GM12874 (cell line): ENCODE measurements at regions not wholly inside any gene's neighbourhood (a gene's known extent, or its start where the extent isn't known, plus 50 kb on each side); places are given as distances from the start of the nearest gene placed in this dataset.

ENCODE experiments used
- TF ChIP-seq, protein P1 (sequence below): IDR thresholded peaks from 2 replicates; pipeline ENCODE4 v1.5.1; 2011; ENCODE audit warnings: low read depth, mild to moderate bottlenecking, control low read depth, low read length, moderate library complexity; ENCODE audit not compliant: insufficient read depth

DNA sequence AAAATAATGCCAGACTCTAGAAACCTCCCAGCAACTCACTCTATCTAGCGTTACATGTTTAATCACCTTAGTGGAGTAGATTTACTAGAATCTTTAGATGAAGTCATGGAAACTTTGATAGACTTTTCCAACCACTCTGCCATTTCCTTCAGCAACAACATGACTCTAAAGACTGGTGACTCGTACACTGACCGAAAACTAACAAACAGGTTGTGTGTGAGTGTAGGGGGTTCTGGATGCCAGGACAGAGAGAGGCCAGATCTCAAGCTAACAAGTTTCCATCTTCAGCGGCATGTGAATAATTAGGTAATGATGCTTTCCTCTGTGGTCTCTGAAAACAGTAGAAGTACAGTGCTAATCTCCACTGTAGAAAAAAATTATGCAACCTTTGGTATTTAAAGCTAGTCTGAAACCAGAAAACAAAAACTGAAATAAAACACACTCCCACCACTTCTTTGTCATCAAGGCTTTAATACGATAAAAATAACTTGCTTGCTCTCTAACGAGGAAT is 286.4 kb downstream of the PRDM5 start:
- TF ChIP-seq, protein P1, sequence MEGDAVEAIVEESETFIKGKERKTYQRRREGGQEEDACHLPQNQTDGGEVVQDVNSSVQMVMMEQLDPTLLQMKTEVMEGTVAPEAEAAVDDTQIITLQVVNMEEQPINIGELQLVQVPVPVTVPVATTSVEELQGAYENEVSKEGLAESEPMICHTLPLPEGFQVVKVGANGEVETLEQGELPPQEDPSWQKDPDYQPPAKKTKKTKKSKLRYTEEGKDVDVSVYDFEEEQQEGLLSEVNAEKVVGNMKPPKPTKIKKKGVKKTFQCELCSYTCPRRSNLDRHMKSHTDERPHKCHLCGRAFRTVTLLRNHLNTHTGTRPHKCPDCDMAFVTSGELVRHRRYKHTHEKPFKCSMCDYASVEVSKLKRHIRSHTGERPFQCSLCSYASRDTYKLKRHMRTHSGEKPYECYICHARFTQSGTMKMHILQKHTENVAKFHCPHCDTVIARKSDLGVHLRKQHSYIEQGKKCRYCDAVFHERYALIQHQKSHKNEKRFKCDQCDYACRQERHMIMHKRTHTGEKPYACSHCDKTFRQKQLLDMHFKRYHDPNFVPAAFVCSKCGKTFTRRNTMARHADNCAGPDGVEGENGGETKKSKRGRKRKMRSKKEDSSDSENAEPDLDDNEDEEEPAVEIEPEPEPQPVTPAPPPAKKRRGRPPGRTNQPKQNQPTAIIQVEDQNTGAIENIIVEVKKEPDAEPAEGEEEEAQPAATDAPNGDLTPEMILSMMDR, result no peak

DNA sequence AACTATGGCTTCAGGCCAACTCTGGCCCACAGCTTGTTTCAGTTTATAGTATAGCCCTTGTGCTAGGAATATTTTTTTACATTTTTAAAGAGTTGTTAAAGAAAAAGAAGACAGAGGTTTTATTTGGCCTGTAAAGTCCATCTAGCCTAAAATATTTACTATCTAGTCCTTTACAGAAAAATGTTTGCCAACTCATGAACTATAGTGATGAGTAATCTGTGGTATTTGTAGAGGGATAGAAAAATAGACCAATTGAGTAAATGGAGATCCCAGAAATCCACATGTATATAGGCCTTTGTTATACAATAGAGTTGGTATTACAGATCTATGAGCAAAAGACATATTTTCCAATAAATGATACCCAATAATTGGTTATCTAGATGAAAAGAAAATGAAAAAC is 288.7 kb downstream of the PRDM5 start:
- TF ChIP-seq, protein P1, result no peak

DNA sequence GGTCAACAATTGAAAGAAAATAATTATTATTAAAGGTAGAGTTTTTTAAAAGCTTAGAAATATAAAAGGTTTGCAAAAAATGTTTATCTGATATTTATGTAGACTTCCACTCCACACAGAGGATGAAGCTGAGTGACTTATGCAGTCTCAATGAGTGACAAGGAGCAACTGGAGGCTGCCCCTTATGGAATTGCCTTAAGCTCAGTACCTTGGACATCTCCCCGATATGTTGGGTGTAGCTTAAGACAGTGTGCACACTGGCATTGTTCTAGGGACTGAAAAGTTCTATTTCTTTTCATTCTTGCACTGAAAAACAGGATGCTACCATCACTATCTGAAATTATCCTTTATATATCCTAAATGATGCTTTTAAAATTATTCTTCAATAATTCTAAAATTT is 292.1 kb downstream of the PRDM5 start:
- TF ChIP-seq, protein P1, result no peak

DNA sequence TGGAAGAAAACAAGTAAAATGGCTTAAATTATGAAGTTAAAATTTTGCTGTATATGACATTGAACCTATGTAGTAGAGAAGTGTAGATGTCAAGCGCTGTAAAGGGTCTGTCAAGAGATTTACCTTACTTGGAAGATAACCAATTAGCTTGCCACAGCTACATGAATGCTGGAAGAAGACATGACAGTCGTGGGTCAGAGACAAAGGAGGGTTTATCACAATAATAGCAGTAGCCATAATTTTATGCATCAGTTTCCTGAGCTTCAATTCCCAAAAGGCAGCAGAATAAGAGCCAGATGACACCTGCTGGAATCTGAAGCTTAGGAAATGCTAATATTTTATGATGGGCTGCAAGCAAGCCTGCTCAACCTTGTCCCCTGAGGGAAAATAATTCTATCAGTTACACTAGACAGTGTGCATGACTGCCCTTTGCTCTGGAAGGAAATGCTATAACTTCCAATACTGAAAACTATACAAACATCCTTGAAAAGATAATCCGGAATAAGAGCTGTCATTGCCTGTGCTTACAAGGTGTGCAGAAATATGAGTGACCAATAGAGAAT is 292.9 kb downstream of the PRDM5 start:
- TF ChIP-seq, protein P1, result no peak

DNA sequence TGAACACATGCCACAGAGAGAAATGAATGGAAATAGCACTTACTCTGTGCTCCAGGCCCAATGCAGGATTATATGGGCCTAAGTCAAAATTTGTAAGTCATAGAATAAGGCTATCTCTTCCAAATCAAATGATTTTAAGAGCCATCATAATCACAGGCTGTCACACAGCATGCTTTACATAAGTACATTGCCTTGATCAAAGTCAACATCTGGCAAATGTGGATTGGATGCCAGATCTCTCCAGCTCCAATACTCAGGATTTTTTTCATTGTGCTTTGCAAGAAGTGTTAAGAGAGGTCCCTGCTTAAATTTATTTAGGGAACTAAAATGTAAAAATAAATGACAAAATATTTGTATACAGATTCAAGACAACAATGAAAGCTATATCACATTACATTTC is 299.9 kb downstream of the PRDM5 start:
- TF ChIP-seq, protein P1, result no peak

DNA sequence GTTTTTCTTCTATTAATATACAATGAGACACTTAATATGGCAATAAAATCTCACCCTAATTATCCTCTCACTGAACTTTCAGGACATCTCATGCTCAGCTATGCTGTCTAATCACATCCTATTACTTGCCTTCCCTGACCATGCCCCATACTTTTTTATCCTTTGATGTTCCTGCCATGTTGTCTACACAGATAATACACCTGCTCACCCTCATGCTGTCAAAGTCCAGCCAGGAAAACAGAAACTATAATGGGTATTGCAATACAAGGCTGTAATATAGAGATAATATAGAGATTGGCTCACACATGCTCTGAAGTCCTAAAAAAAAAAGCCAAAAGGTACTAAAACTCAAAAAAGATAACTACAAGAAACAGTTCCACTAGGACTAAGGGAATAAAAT is 305.4 kb downstream of the PRDM5 start:
- TF ChIP-seq, protein P1, result no peak

DNA sequence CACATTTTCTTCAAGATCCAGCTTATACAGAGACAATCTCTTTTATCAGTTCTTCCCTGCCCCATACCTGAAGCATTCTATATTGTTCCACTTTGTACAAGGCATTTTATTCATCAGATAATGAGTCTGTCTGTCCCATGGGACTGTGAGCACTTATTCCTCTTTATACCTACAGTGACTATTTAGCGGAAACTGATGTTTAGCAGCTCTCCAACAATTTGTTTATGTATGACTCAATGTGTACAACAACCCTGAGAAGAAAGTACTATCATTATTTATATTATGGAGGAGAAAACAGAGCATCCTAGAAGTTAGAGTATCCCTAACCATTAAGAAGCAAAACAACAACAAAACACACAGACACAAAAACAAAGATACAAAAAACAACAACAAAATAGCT is 306.5 kb downstream of the PRDM5 start:
- TF ChIP-seq, protein P1, result no peak

DNA sequence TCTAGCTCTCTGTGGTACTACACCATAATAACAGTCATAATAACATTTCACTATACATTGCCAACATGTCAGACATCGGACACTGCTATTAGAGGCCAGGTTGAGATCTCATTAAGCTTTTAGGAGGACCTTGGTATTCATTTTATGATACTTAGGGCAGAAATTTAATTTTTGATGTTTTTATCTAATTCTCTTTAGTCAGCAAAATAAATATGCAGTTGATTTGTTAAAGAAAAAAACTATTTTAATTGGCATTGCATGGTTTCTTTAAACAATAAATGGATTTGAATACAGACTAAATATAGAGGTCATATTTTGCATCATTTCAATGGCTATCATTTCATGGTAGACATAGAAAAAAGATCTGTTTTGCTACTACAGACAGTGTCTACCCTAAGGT is 308.7 kb downstream of the PRDM5 start:
- TF ChIP-seq, protein P1, result no peak
